Prostate gland (tissue), 2 donors: ENCODE measurements at regions not wholly inside any gene's neighbourhood (a gene's known extent, or its start where the extent isn't known, plus 50 kb on each side); places are given as distances from the start of the nearest gene placed in this dataset.

ENCODE experiments used
- CTCF ChIP-seq, 4 experiments: fragments of 200-600 bp in 2 of 4; fragments of 450-650 bp in 2 of 4; sonication (generic) in 2 of 4; IDR thresholded peaks; 1 replicate in 3 of 4; 2 replicates in 1 of 4; pipeline ENCODE4 v1.5.1; 2016 to 2019; ENCODE audit warnings: antibody characterized with exemption in 4 of 4, mild to moderate bottlenecking in 2 of 4, moderate library complexity in 2 of 4
- POLR2A ChIP-seq: fragments of 450-650 bp; IDR thresholded peaks from one replicate; pipeline ENCODE4 v1.6.1; 2016; ENCODE audit warnings: antibody characterized with exemption, mild to moderate bottlenecking

GRCh38 chr7:112962815-112963214, 123.8 kb downstream of the GPR85 start:
- no peak for TF ChIP-seq POLR2A
- TF ChIP-seq CTCF (IDR thresholded peaks at IDR 0.05), result no peak
